HEK293T (cell line): ENCODE measurements at regions not wholly inside any gene's neighbourhood (a gene's known extent, or its start where the extent isn't known, plus 50 kb on each side); places are given as distances from the start of the nearest gene placed in this dataset.

ENCODE experiments used
- CTCF ChIA-PET: fragments of 350-600 bp; formaldehyde crosslinking; extraction: SDS; loops from one replicate; lab custom pipeline; 2021; ENCODE audit warnings: antibody characterized with exemption, inconsistent platforms; lab: Yijun Ruan, JAX
- POLR2A ChIA-PET: fragments of 350-600 bp; formaldehyde crosslinking; extraction: SDS; loops from one replicate; lab custom pipeline; 2020; ENCODE audit warnings: antibody characterized with exemption, inconsistent platforms; lab: Yijun Ruan, JAX
- DNase-seq: peaks from one replicate; pipeline ENCODE4 v3.0.0; 2012; ENCODE audit warnings: mixed read lengths; ENCODE audit errors: extremely low spot score
- ARNT ChIP-seq: fragments of 450-650 bp; IDR thresholded peaks from 2 replicates; pipeline ENCODE4 v1.6.1; 2017; ENCODE audit warnings: mild to moderate bottlenecking
- BHLHE40 ChIP-seq: fragments of 450-650 bp; IDR thresholded peaks from 2 replicates; pipeline ENCODE4 v1.6.1; 2016; ENCODE audit warnings: mild to moderate bottlenecking, moderate library complexity, borderline replicate concordance
- CTBP1 ChIP-seq: fragments of 450-650 bp; IDR thresholded peaks from 2 replicates; pipeline ENCODE4 v1.6.1; 2016; ENCODE audit warnings: borderline replicate concordance
- ELF4 ChIP-seq: fragments of 450-650 bp; IDR thresholded peaks from 2 replicates; pipeline ENCODE4 v1.6.1; 2017; ENCODE audit warnings: antibody characterized with exemption
- FOXA1 ChIP-seq: fragments of 450-650 bp; IDR thresholded peaks from 2 replicates; pipeline ENCODE4 v1.6.1; 2016; ENCODE audit warnings: mild to moderate bottlenecking
- FOXK2 ChIP-seq: fragments of 450-650 bp; IDR thresholded peaks from 2 replicates; pipeline ENCODE4 v1.6.1; 2016; ENCODE audit warnings: mild to moderate bottlenecking
- FOXM1 ChIP-seq: fragments of 450-650 bp; IDR thresholded peaks from 2 replicates; pipeline ENCODE4 v1.6.1; 2017; ENCODE audit warnings: mild to moderate bottlenecking, borderline replicate concordance
- HDGF ChIP-seq: fragments of 450-650 bp; IDR thresholded peaks from 2 replicates; pipeline ENCODE4 v1.6.1; 2017; ENCODE audit warnings: antibody characterized with exemption, borderline replicate concordance
- L3MBTL2 ChIP-seq: fragments of 450-650 bp; conservative IDR thresholded peaks from 2 replicates; pipeline ENCODE4 v1.6.1; 2016; ENCODE audit warnings: mild to moderate bottlenecking
- LEF1 ChIP-seq: fragments of 450-650 bp; IDR thresholded peaks from 2 replicates; pipeline ENCODE4 v1.6.1; 2017; ENCODE audit warnings: mild to moderate bottlenecking, borderline replicate concordance
- NFRKB ChIP-seq: fragments of 450-650 bp; IDR thresholded peaks from 2 replicates; pipeline ENCODE4 v1.6.1; 2016; ENCODE audit warnings: mild to moderate bottlenecking, moderate library complexity
- PKNOX1 ChIP-seq: fragments of 450-650 bp; IDR thresholded peaks from 2 replicates; pipeline ENCODE4 v1.6.1; 2016
- SP1 ChIP-seq: fragments of 450-650 bp; IDR thresholded peaks from 2 replicates; pipeline ENCODE4 v1.6.1; 2017
- SUZ12 ChIP-seq: fragments of 450-650 bp; IDR thresholded peaks from 2 replicates; pipeline ENCODE4 v1.6.1; 2016; ENCODE audit warnings: mild to moderate bottlenecking
- TARDBP ChIP-seq: fragments of 450-650 bp; IDR thresholded peaks from 2 replicates; pipeline ENCODE4 v1.6.1; 2016
- ZNF384 ChIP-seq: fragments of 450-650 bp; IDR thresholded peaks from 2 replicates; pipeline ENCODE4 v1.6.1; 2016

GRCh38 chr2:239568601-239569000, 167.8 kb upstream of the HDAC4 start:
- DNase-seq = no peak
- POLR2A ChIA-PET = no interaction called here
- CTCF ChIA-PET = no interaction called here
- TF ChIP-seq FOXA1 (no peak), TARDBP (no peak)

GRCh38 chr2:239567786-239568185, 167.0 kb upstream of the HDAC4 start:
- no peak for TF ChIP-seq LEF1
- TF ChIP-seq ARNT = no peak
- TF ChIP-seq FOXA1 = no peak
- no peak for TF ChIP-seq FOXM1
- no peak for TF ChIP-seq SUZ12
- TF ChIP-seq ZNF384 = no peak
- no peak for TF ChIP-seq ELF4
- TF ChIP-seq HDGF = no peak
- no peak for TF ChIP-seq TARDBP
- TF ChIP-seq L3MBTL2 = no peak
- no peak for TF ChIP-seq SP1
- TF ChIP-seq BHLHE40 = no peak
- no peak for TF ChIP-seq CTBP1
- TF ChIP-seq PKNOX1 = no peak
- TF ChIP-seq FOXK2 = no peak
- POLR2A ChIA-PET = no interaction called here
- CTCF ChIA-PET = no interaction called here
- no peak for DNase-seq

- TF ChIP-seq LEF1 = no peak
- TF ChIP-seq SP1 = no peak
- TF ChIP-seq PKNOX1 = no peak
- TF ChIP-seq FOXA1 = no peak
- no peak for TF ChIP-seq NFRKB
- TF ChIP-seq TARDBP = no peak
- no peak for TF ChIP-seq HDGF
- TF ChIP-seq FOXK2 = no peak
- no peak for TF ChIP-seq L3MBTL2
- TF ChIP-seq ELF4 = no peak
- no peak for TF ChIP-seq FOXM1
- TF ChIP-seq CTBP1 = no peak
- no peak for TF ChIP-seq ARNT
- TF ChIP-seq ZNF384 = no peak
- no peak for TF ChIP-seq SUZ12
- no peak for TF ChIP-seq BHLHE40
- POLR2A ChIA-PET = no interaction called here
- no peak for DNase-seq
- CTCF ChIA-PET = no interaction called here
Measured at GRCh38 chr2:239566995-239567568, 166.3 kb upstream of the HDAC4 start.

- no peak for DNase-seq
- ChIA-PET CTCF (no interaction called here), POLR2A (no interaction called here)
- TF ChIP-seq TARDBP = no peak
- no peak for TF ChIP-seq SUZ12
- no peak for TF ChIP-seq ELF4
- TF ChIP-seq L3MBTL2 = no peak
- no peak for TF ChIP-seq FOXM1
- no peak for TF ChIP-seq CTBP1
- TF ChIP-seq SP1 = no peak
- no peak for TF ChIP-seq FOXA1
- TF ChIP-seq NFRKB = no peak
- TF ChIP-seq ZNF384 = no peak
- no peak for TF ChIP-seq BHLHE40
Measured at GRCh38 chr2:239566162-239566994, 165.6 kb upstream of the HDAC4 start.

GRCh38 chr2:239564587-239564986, 163.8 kb upstream of the HDAC4 start:
- no peak for DNase-seq
- CTCF ChIA-PET = no interaction called here
- TF ChIP-seq ARNT (no peak), PKNOX1 (no peak), ZNF384 (no peak)
- POLR2A ChIA-PET = no interaction called here

- CTCF ChIA-PET = no interaction called here
- POLR2A ChIA-PET = no interaction called here
- TF ChIP-seq PKNOX1 = no peak
- TF ChIP-seq BHLHE40 = no peak
- TF ChIP-seq FOXA1 = no peak
- TF ChIP-seq LEF1 = no peak
- no peak for TF ChIP-seq SUZ12
- no peak for TF ChIP-seq ELF4
- TF ChIP-seq CTBP1 = no peak
- TF ChIP-seq L3MBTL2 = no peak
- TF ChIP-seq NFRKB = no peak
- TF ChIP-seq SP1 = no peak
- no peak for TF ChIP-seq FOXK2
- no peak for TF ChIP-seq FOXM1
- no peak for TF ChIP-seq TARDBP
- TF ChIP-seq ZNF384 = no peak
- TF ChIP-seq HDGF = no peak
- TF ChIP-seq ARNT = no peak
- DNase-seq = no peak
Measured at GRCh38 chr2:239563561-239563960, 162.7 kb upstream of the HDAC4 start.
